SK-N-SH treated with all-trans-retinoic acid at 6 μM for 48 hours (cell line): ENCODE measurements at regions not wholly inside any gene's neighbourhood (a gene's known extent, or its start where the extent isn't known, plus 50 kb on each side); places are given as distances from the start of the nearest gene placed in this dataset.

Experiments used
- ATAC-seq: fragments of 200-7000 bp; cut with Tn5 transposase; 3 replicates; pipeline ENCODE4 v1.9.1; 2020; ENCODE audit warnings: mild to moderate bottlenecking, moderate library complexity
- ARNTL ChIP-seq: fragments of 450-650 bp; formaldehyde crosslinking; IDR thresholded peaks from 2 replicates; pipeline ENCODE4 v1.5.0; 2020; ENCODE audit warnings: low read depth, mild to moderate bottlenecking, moderate library complexity, borderline replicate concordance
- BACH2 ChIP-seq: fragments of 250-450 bp; sonication (Bioruptor Pico); IDR thresholded peaks from 2 replicates; pipeline ENCODE4 v1.9.0; 2021; ENCODE audit warnings: mild to moderate bottlenecking, borderline replicate concordance
- CSDC2 ChIP-seq: fragments of 250-450 bp; sonication (Bioruptor Pico); IDR thresholded peaks from 2 replicates; pipeline ENCODE4 v1.5.0; 2020; ENCODE audit warnings: mild to moderate bottlenecking, moderate library complexity
- ESRRG ChIP-seq: fragments of 250-450 bp; sonication (Bioruptor Pico); IDR thresholded peaks from 2 replicates; pipeline ENCODE4 v1.6.1; 2021; ENCODE audit warnings: mild to moderate bottlenecking
- GLIS3 ChIP-seq: fragments of 250-450 bp; sonication (Bioruptor Pico); IDR thresholded peaks from 2 replicates; pipeline ENCODE4 v1.5.0; 2020; ENCODE audit warnings: mild to moderate bottlenecking, moderate library complexity
- ISL1 ChIP-seq: fragments of 250-450 bp; sonication (Bioruptor Pico); IDR thresholded peaks from 2 replicates; pipeline ENCODE4 v2.1.2; 2022; ENCODE audit warnings: mild to moderate bottlenecking, moderate library complexity
- OSR1 ChIP-seq: fragments of 250-450 bp; sonication (Bioruptor Pico); IDR thresholded peaks from 2 replicates; pipeline ENCODE4 v1.8.0; 2022; ENCODE audit warnings: moderate library complexity, mild to moderate bottlenecking, inconsistent platforms
- PPARA ChIP-seq: fragments of 250-450 bp; sonication (Bioruptor Pico); IDR thresholded peaks from 2 replicates; pipeline ENCODE4 v1.5.0; 2020; ENCODE audit warnings: mild to moderate bottlenecking, borderline replicate concordance
- SNAI2 ChIP-seq: fragments of 250-450 bp; sonication (Bioruptor Pico); IDR thresholded peaks from 2 replicates; pipeline ENCODE4 v1.5.0; 2020; ENCODE audit warnings: mild to moderate bottlenecking, moderate library complexity
- TCF4 ChIP-seq: fragments of 250-450 bp; sonication (Bioruptor Pico); IDR thresholded peaks from 2 replicates; pipeline ENCODE4 v1.8.0; 2021; ENCODE audit warnings: mild to moderate bottlenecking, moderate library complexity, borderline replicate concordance
- TOX ChIP-seq: fragments of 250-450 bp; sonication (Bioruptor Pico); IDR thresholded peaks from 2 replicates; pipeline ENCODE4 v1.8.0; 2021; ENCODE audit warnings: mild to moderate bottlenecking, moderate library complexity, borderline replicate concordance
- ZC3H10 ChIP-seq: fragments of 250-450 bp; sonication (Bioruptor Pico); IDR thresholded peaks from 2 replicates; pipeline ENCODE4 v1.5.1; 2021; ENCODE audit warnings: mild to moderate bottlenecking, moderate library complexity
- ZFP3 ChIP-seq: fragments of 250-450 bp; sonication (Bioruptor Pico); IDR thresholded peaks from 2 replicates; pipeline ENCODE4 v1.5.0; 2020; ENCODE audit warnings: mild to moderate bottlenecking, moderate library complexity
- ZFP30 ChIP-seq: fragments of 450-650 bp; formaldehyde crosslinking; IDR thresholded peaks from 2 replicates; pipeline ENCODE4 v1.5.0; 2022; ENCODE audit warnings: mild to moderate bottlenecking, moderate library complexity
- ZNF70 ChIP-seq: fragments of 450-650 bp; formaldehyde crosslinking; IDR thresholded peaks from 2 replicates; pipeline ENCODE4 v1.5.0; 2020; ENCODE audit warnings: mild to moderate bottlenecking, moderate library complexity
- ZNF8 ChIP-seq: fragments of 450-650 bp; formaldehyde crosslinking; IDR thresholded peaks from 2 replicates; pipeline ENCODE4 v1.5.0; 2020; ENCODE audit warnings: mild to moderate bottlenecking, moderate library complexity
- TF ChIP-seq, protein P1 (sequence below): fragments of 250-450 bp; sonication (Bioruptor Pico); IDR thresholded peaks from 2 replicates; pipeline ENCODE4 v1.5.1; 2021; ENCODE audit warnings: mild to moderate bottlenecking, moderate library complexity
- TF ChIP-seq, protein P2 (sequence below): fragments of 250-450 bp; sonication (Bioruptor Pico); IDR thresholded peaks from 2 replicates; pipeline ENCODE4 v1.5.1; 2020; ENCODE audit warnings: low read depth, mild to moderate bottlenecking, moderate library complexity
- TF ChIP-seq, protein P3 (sequence below): fragments of 250-450 bp; sonication (Bioruptor Pico); IDR thresholded peaks from 2 replicates; pipeline ENCODE4 v1.8.0; 2020; ENCODE audit warnings: mild to moderate bottlenecking, moderate library complexity, borderline replicate concordance
- TF ChIP-seq, protein P4 (sequence below): fragments of 250-450 bp; sonication (Bioruptor Pico); IDR thresholded peaks from 2 replicates; pipeline ENCODE4 v1.8.0; 2021; ENCODE audit warnings: low read depth, mild to moderate bottlenecking, moderate library complexity, borderline replicate concordance

DNA sequence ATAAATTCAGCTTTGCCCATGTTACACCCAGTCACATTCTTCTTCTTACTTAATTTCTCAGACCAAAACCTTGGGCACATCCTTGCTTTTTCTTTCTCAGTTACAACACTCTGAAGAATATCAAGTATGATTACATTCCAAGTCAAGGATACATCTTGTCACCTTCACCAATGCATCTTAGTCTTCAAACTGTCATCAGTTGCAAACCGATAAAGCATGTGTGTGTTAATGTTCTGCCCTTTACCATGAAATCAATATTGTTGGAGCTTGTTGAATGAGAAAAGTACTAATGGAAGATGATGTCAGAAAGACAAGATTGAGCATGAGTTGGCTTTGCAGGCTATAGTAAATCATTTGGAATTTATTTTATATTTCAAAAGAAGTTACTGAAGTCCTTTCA, 764.6 kb downstream of the NCAM2 start (continued):
- TF ChIP-seq, protein P1, sequence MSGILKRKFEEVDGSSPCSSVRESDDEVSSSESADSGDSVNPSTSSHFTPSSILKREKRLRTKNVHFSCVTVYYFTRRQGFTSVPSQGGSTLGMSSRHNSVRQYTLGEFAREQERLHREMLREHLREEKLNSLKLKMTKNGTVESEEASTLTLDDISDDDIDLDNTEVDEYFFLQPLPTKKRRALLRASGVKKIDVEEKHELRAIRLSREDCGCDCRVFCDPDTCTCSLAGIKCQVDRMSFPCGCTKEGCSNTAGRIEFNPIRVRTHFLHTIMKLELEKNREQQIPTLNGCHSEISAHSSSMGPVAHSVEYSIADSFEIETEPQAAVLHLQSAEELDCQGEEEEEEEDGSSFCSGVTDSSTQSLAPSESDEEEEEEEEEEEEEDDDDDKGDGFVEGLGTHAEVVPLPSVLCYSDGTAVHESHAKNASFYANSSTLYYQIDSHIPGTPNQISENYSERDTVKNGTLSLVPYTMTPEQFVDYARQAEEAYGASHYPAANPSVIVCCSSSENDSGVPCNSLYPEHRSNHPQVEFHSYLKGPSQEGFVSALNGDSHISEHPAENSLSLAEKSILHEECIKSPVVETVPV (CRISPR knock-in tag) = no peak
- no peak for TF ChIP-seq ZFP30 (CRISPR knock-in tag)

DNA sequence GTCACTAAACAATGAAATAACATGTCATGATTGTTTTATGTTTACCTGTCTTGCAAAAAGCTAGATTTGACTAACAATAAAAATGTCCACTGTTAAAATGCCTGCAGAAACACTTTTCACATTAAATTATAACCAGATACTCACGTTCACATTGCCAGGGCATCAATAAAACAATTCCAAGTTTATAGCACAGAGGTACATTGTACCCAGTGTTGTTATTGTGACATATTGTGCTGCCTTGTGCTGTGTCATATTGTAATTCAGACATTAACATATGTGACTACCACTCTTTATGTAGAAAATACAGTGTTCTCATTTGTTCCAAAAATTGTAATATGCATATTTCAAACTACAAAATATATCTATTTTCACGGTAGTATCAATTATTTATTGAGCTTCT, 766.1 kb downstream of the NCAM2 start:
- TF ChIP-seq CSDC2 (CRISPR knock-in tag) (no peak), ZNF8 (CRISPR knock-in tag) (no peak), OSR1 (CRISPR knock-in tag) (no peak), ZFP30 (CRISPR knock-in tag) (no peak), ZNF70 (no peak), PPARA (CRISPR knock-in tag) (no peak), ARNTL (CRISPR knock-in tag) (no peak), BACH2 (CRISPR knock-in tag) (no peak), ISL1 (CRISPR knock-in tag) (no peak)
- TF ChIP-seq, protein P2, sequence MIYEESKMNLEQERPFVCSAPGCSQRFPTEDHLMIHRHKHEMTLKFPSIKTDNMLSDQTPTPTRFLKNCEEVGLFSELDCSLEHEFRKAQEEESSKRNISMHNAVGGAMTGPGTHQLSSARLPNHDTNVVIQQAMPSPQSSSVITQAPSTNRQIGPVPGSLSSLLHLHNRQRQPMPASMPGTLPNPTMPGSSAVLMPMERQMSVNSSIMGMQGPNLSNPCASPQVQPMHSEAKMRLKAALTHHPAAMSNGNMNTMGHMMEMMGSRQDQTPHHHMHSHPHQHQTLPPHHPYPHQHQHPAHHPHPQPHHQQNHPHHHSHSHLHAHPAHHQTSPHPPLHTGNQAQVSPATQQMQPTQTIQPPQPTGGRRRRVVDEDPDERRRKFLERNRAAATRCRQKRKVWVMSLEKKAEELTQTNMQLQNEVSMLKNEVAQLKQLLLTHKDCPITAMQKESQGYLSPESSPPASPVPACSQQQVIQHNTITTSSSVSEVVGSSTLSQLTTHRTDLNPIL (CRISPR knock-in tag) = no peak
- ATAC-seq = no peak

DNA sequence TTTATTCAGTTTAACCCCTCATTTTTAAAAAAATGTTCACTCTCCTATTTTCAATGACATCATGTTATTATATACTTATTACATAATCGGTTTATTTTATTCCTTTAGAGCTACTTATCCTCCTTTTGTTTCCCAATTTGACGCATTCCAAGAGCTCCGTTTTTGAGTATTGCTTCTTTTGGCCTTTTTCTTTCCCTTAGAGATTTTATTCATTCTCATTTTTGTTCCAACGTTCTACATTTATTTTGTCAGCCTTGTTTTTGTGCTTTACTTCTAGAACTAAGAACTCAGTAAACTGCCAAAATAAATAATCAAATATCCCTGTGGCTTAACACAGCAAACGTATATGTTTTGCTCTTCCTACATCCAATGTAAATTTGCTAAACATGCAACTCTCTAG, 769.1 kb downstream of the NCAM2 start:
- no peak for ATAC-seq
- TF ChIP-seq CSDC2 (CRISPR knock-in tag) = no peak
- TF ChIP-seq, protein P3, sequence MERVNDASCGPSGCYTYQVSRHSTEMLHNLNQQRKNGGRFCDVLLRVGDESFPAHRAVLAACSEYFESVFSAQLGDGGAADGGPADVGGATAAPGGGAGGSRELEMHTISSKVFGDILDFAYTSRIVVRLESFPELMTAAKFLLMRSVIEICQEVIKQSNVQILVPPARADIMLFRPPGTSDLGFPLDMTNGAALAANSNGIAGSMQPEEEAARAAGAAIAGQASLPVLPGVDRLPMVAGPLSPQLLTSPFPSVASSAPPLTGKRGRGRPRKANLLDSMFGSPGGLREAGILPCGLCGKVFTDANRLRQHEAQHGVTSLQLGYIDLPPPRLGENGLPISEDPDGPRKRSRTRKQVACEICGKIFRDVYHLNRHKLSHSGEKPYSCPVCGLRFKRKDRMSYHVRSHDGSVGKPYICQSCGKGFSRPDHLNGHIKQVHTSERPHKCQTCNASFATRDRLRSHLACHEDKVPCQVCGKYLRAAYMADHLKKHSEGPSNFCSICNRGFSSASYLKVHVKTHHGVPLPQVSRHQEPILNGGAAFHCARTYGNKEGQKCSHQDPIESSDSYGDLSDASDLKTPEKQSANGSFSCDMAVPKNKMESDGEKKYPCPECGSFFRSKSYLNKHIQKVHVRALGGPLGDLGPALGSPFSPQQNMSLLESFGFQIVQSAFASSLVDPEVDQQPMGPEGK (CRISPR knock-in tag) = no peak
- TF ChIP-seq TCF4 = no peak
- no peak for TF ChIP-seq PPARA (CRISPR knock-in tag)
- no peak for TF ChIP-seq GLIS3
- TF ChIP-seq BACH2 (CRISPR knock-in tag) = no peak

DNA sequence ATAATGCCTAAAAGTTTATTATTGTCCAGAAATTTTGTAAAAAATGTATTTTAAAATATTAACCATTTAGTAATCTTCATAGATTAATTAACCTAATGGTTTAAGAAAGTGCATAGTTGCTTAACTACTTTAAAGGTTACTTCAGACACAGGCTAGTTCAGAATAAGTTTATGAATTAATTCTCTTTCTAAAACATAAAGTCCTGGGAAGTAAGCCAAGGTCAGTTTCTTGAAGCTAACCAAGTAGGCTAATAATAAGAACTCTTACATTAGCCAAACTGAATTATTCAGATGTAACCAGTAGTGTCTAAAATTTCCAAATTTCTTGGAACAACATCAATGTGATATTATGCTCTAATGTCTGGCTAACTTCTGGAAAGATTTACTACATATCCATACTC, 790.4 kb downstream of the NCAM2 start:
- no peak; the same call in 2 of the 3 replicates for ATAC-seq
- TF ChIP-seq, protein P4, sequence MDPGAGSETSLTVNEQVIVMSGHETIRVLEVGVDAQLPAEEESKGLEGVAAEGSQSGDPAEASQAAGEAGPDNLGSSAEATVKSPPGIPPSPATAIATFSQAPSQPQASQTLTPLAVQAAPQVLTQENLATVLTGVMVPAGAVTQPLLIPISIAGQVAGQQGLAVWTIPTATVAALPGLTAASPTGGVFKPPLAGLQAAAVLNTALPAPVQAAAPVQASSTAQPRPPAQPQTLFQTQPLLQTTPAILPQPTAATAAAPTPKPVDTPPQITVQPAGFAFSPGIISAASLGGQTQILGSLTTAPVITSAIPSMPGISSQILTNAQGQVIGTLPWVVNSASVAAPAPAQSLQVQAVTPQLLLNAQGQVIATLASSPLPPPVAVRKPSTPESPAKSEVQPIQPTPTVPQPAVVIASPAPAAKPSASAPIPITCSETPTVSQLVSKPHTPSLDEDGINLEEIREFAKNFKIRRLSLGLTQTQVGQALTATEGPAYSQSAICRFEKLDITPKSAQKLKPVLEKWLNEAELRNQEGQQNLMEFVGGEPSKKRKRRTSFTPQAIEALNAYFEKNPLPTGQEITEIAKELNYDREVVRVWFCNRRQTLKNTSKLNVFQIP (CRISPR knock-in tag) = no peak
- TF ChIP-seq ZNF8 (CRISPR knock-in tag) (no peak), ZFP30 (CRISPR knock-in tag) (no peak), ISL1 (CRISPR knock-in tag) (peak; percentile 87), TCF4 (no peak), OSR1 (CRISPR knock-in tag) (no peak)
- TF ChIP-seq, protein P1 (CRISPR knock-in tag) = no peak

DNA sequence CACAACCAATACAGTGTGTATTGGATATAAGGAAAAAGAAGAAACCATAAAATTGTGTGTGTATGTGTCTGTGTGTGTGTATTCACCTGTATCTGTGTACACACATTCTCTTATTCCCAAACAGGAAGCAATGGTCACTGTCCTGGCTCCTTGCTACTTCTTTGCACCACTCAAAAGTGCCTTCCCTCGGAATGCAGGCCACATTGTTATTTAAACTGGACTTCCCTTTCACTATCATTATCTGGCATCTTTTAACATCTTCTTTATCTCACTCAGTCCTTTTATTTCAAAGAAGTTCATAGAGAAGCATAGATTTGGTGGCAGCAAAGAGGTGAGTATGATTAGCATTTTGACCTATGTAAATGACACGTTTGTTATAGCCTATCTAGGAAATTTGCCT, 803.7 kb downstream of the NCAM2 start:
- no peak for TF ChIP-seq OSR1 (CRISPR knock-in tag)
- no peak for TF ChIP-seq ARNTL (CRISPR knock-in tag)
- TF ChIP-seq ISL1 (CRISPR knock-in tag) = no peak
- TF ChIP-seq TCF4 = no peak
- TF ChIP-seq, protein P3 (CRISPR knock-in tag) = no peak
- no peak for TF ChIP-seq ZFP3
- TF ChIP-seq TOX (CRISPR knock-in tag) = no peak
- no peak for TF ChIP-seq ESRRG (CRISPR knock-in tag)
- TF ChIP-seq, protein P4 (CRISPR knock-in tag) = no peak
- no peak for TF ChIP-seq ZC3H10 (CRISPR knock-in tag)
- no peak for TF ChIP-seq SNAI2 (CRISPR knock-in tag)
- no peak for TF ChIP-seq CSDC2 (CRISPR knock-in tag)
- TF ChIP-seq ZNF70 = no peak
- TF ChIP-seq, protein P2 (CRISPR knock-in tag) = no peak
- TF ChIP-seq PPARA (CRISPR knock-in tag) = no peak
- ATAC-seq = no peak
